Upper lobe of right lung (tissue), 1 donor: ENCODE measurements at regions not wholly inside any gene's neighbourhood (a gene's known extent, or its start where the extent isn't known, plus 50 kb on each side); places are given as distances from the start of the nearest gene placed in this dataset.

Experiments
- ATAC-seq: fragments of 200-7000 bp; cut with Tn5 transposase; one replicate; pipeline ENCODE4 v1.9.1; 2020; ENCODE audit warnings: mild to moderate bottlenecking, moderate library complexity
- DNase-seq: peaks from one replicate; pipeline ENCODE4 v3.0.0-alpha.2; 2020
- H3K27ac ChIP-seq: fragments of 200-600 bp; one replicate; pipeline ENCODE4 v1.8.0; 2022
- H3K27me3 ChIP-seq: fragments of 200-600 bp; one replicate; pipeline ENCODE4 v1.8.0; 2022; ENCODE audit warnings: mild to moderate bottlenecking
- H3K36me3 ChIP-seq: fragments of 200-600 bp; one replicate; pipeline ENCODE4 v1.8.0; 2022
- H3K4me1 ChIP-seq: fragments of 200-600 bp; one replicate; pipeline ENCODE4 v1.8.0; 2022
- H3K4me3 ChIP-seq: fragments of 200-600 bp; one replicate; pipeline ENCODE4 v1.8.0; 2022; ENCODE audit warnings: mild to moderate bottlenecking
- H3K9me3 ChIP-seq: fragments of 200-600 bp; one replicate; pipeline ENCODE4 v1.8.0; 2022
- CTCF ChIP-seq: fragments of 200-600 bp; IDR thresholded peaks from one replicate; pipeline ENCODE4 v1.8.0; 2022; ENCODE audit warnings: antibody characterized with exemption
- intact Hi-C: fragments of 100-400 bp; cut with DNase I; formaldehyde crosslinking; loops from one replicate; pipeline ENCODE4 v1.11.0; 2022
- donor health status: DM: no; HTN: yes; CAD: no; lungs with severe emphysema.

DNA sequence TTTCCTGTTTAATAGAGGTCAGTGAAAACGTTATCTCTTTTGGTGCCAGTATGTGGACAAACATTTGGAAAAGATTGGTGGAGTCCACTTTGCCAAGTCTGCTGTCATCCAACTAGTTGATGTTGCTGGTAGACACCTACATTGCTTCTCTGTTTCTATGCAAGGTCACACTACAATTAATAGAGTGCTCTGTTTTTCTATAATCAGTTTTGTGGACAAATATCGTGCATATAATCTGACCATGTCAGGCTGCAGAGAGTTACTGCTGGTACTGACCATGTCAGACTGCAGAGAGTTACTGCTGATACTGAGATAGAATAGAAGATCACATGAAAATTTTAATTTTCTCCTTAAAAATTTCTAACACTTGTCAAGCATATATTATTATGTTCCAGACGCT, 603.3 kb downstream of the TSN start:
- H3K4me1 ChIP-seq: no peaks in the 10 kb centered on the region
- no peak overlapping the region for H3K4me3 ChIP-seq
- H3K27me3 ChIP-seq: no peaks in the 10 kb centered on the region
- DNase-seq (no peak), ATAC-seq (no peak)
- no peaks in the 10 kb centered on the region for H3K9me3 ChIP-seq
- H3K27ac ChIP-seq: no peak overlapping the region
- intact Hi-C loops: no loop called here
- no peak for TF ChIP-seq CTCF
- no peaks in the 10 kb centered on the region for H3K36me3 ChIP-seq

DNA sequence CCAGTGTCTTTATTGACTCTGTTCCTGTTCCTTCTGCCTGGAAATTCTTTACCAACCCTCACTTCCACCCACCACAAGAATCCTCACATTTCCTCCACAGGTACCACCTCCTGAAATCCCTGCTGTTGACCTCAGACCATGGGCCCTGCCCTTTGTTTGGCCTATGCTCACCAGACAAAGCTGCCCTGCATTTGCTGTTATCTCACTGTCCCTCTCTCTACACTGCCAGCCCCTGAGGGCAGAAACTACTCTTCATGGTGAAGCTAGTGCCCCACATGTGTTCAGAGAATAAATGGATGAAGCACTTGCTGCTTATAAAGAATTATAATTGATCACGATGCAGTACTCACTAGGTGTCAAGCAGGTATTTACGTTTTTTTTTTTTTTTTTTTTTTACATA, 608.4 kb downstream of the TSN start:
- DNase-seq: no peak
- intact Hi-C loops: no loop called here
- no peaks in the 10 kb centered on the region for H3K36me3 ChIP-seq
- H3K4me3 ChIP-seq: no peak overlapping the region
- H3K9me3 ChIP-seq: no peaks in the 10 kb centered on the region
- ATAC-seq: no peak
- H3K4me1 ChIP-seq: no peaks in the 10 kb centered on the region
- no peak for TF ChIP-seq CTCF
- H3K27me3 ChIP-seq: no peaks in the 10 kb centered on the region
- H3K27ac ChIP-seq: no peak overlapping the region

GRCh38 chr2:122366427-122366826, 611.0 kb downstream of the TSN start:
- no peak for TF ChIP-seq CTCF
- no peaks in the 10 kb centered on the region for H3K9me3 ChIP-seq
- no peaks in the 10 kb centered on the region for H3K27me3 ChIP-seq
- no peaks in the 10 kb centered on the region for H3K36me3 ChIP-seq
- intact Hi-C loops: no loop called here
- no peak for DNase-seq
- ATAC-seq: no peak
- no peak overlapping the region for H3K27ac ChIP-seq
- no peaks in the 10 kb centered on the region for H3K4me1 ChIP-seq
- no peak overlapping the region for H3K4me3 ChIP-seq

DNA sequence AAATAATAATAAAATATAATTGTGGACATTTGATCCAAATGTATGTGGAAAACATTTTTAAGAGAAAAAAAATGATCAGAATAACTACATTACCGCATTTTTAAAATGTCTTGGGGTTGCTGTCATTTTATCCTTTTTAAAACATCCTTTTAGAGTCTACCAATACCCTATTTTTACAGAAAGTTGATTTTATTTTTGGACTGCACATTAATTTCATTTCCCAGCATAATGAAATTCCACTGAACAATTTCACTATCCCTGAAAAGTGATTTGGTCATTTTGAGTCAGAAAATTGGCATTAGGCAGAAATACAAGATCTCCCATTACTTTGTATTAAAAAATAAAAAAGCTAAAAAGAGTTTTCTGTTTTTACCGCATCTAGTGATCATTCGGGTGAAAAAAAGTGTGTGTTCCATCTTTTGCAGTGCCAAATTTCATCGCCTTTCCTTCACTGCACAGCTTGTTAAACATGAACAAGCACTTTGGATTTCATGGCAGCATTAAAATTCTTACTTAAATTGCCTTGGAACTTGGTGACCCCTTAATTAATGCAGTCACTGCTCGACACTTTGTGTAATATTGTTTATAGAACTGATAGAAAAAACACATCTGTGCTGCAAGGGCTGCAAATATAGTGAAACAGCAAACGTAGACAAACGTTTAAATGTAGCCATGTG, 611.7 kb downstream of the TSN start:
- no peaks in the 10 kb centered on the region for H3K9me3 ChIP-seq
- no peak for ATAC-seq
- no peak overlapping the region for H3K27ac ChIP-seq
- H3K4me1 ChIP-seq: no peaks in the 10 kb centered on the region
- H3K27me3 ChIP-seq: no peaks in the 10 kb centered on the region
- no peak for DNase-seq
- intact Hi-C loops: no loop called here
- no peak for TF ChIP-seq CTCF
- no peak overlapping the region for H3K4me3 ChIP-seq
- H3K36me3 ChIP-seq: no peaks in the 10 kb centered on the region

- TF ChIP-seq CTCF: no peak
- Histone ChIP-seq H3K4me3 (no peak overlapping the region), H3K4me1 (no peaks in the 10 kb centered on the region), H3K9me3 (no peaks in the 10 kb centered on the region), H3K36me3 (no peaks in the 10 kb centered on the region), H3K27me3 (no peaks in the 10 kb centered on the region), H3K27ac (no peak overlapping the region)
- ATAC-seq: no peak
- intact Hi-C loops: no loop called here
- DNase-seq: no peak
These were observed 612.2 kb downstream of the TSN start for GRCh38 chr2:122367646-122368010.
